Astrocyte of the cerebellum (primary cell): ENCODE measurements at regions not wholly inside any gene's neighbourhood (a gene's known extent, or its start where the extent isn't known, plus 50 kb on each side); places are given as distances from the start of the nearest gene placed in this dataset.

ENCODE experiments used
- DNase-seq: peaks from one replicate; pipeline ENCODE4 v3.0.0-alpha.2; 2011; ENCODE audit warnings: low read depth
- H3K4me3 ChIP-seq: 2 replicates; pipeline ENCODE4 v1.5.1; 2011; ENCODE audit warnings: mild to moderate bottlenecking, low read depth, low read length, moderate library complexity
- CTCF ChIP-seq: IDR thresholded peaks from 2 replicates; pipeline ENCODE4 v1.5.1; 2012; ENCODE audit warnings: low read length, low read depth, moderate library complexity, mild to moderate bottlenecking; ENCODE audit errors: missing control alignments
- in situ Hi-C: cut with HindIII; loops from 2 replicates; pipeline ENCODE4 v1.10.0; 2017; ENCODE audit warnings: low sequenced_read_pairs

- DNase-seq = no peak
- H3K4me3 ChIP-seq = no peak overlapping the region
- in situ Hi-C loops = no loop called here
- no peak for TF ChIP-seq CTCF
Measured at GRCh38 chr2:194925742-194926141, 731.3 kb upstream of the SLC39A10 start.

GRCh38 chr2:194917519-194917918 is 739.5 kb upstream of the SLC39A10 start:
- no peak for TF ChIP-seq CTCF
- DNase-seq = no peak
- in situ Hi-C loops = no loop called here
- H3K4me3 ChIP-seq = no peak overlapping the region

- no peak for DNase-seq
- H3K4me3 ChIP-seq = no peak overlapping the region
- in situ Hi-C loops = no loop called here
- TF ChIP-seq CTCF = no peak
Measured at GRCh38 chr2:194915485-194915884, 741.5 kb upstream of the SLC39A10 start.

GRCh38 chr2:194907569-194907968 is 749.5 kb upstream of the SLC39A10 start:
- H3K4me3 ChIP-seq = no peak overlapping the region
- TF ChIP-seq CTCF = no peak
- no peak for DNase-seq
- in situ Hi-C loops = no loop called here

GRCh38 chr2:194896871-194897270 is 760.2 kb upstream of the SLC39A10 start:
- no peak for TF ChIP-seq CTCF
- DNase-seq = no peak
- in situ Hi-C loops = no loop called here
- H3K4me3 ChIP-seq = no peak overlapping the region

GRCh38 chr2:194883711-194884110 is 773.3 kb upstream of the SLC39A10 start:
- no peak for TF ChIP-seq CTCF
- H3K4me3 ChIP-seq = no peak overlapping the region
- in situ Hi-C loops = no loop called here
- DNase-seq = no peak

GRCh38 chr2:194870974-194871535 is 786.0 kb upstream of the SLC39A10 start:
- H3K4me3 ChIP-seq = no peak overlapping the region
- DNase-seq = no peak
- in situ Hi-C loops = no loop called here
- no peak for TF ChIP-seq CTCF
